Ishikawa (cell line): ENCODE measurements at regions not wholly inside any gene's neighbourhood (a gene's known extent, or its start where the extent isn't known, plus 50 kb on each side); places are given as distances from the start of the nearest gene placed in this dataset.

Source experiments
- CEBPB ChIP-seq: IDR thresholded peaks from 2 replicates; pipeline ENCODE4 v1.6.1; 2012
- CREB1 ChIP-seq: IDR thresholded peaks from 2 replicates; pipeline ENCODE4 v1.6.1; 2012; ENCODE audit warnings: low read depth
- EGR1 ChIP-seq: IDR thresholded peaks from 2 replicates; pipeline ENCODE4 v1.6.1; 2012
- EP300 ChIP-seq: IDR thresholded peaks from 2 replicates; pipeline ENCODE4 v1.6.1; 2012; ENCODE audit warnings: borderline replicate concordance
- FOXM1 ChIP-seq: IDR thresholded peaks from 2 replicates; pipeline ENCODE4 v1.6.1; 2012; ENCODE audit warnings: low read depth, borderline replicate concordance
- NFIC ChIP-seq: IDR thresholded peaks from 2 replicates; pipeline ENCODE4 v1.6.1; 2012
- RAD21 ChIP-seq: IDR thresholded peaks from 2 replicates; pipeline ENCODE4 v1.6.1; 2012; ENCODE audit warnings: low read depth
- TAF1 ChIP-seq: IDR thresholded peaks from 2 replicates; pipeline ENCODE4 v1.6.1; 2012; ENCODE audit warnings: low read depth, mild to moderate bottlenecking
- TCF12 ChIP-seq: IDR thresholded peaks from 2 replicates; pipeline ENCODE4 v1.6.1; 2012; ENCODE audit warnings: low read depth
- TEAD4 ChIP-seq: IDR thresholded peaks from 2 replicates; pipeline ENCODE4 v1.6.1; 2012
- YY1 ChIP-seq: IDR thresholded peaks from 2 replicates; pipeline ENCODE4 v1.6.1; 2012; ENCODE audit warnings: low read depth
- ZBTB7A ChIP-seq: IDR thresholded peaks from 2 replicates; pipeline ENCODE4 v1.6.1; 2012; ENCODE audit warnings: low read depth
- TF ChIP-seq, protein P1 (sequence below): IDR thresholded peaks from 2 replicates; pipeline ENCODE4 v1.6.1; 2012
- TF ChIP-seq, protein P2 (sequence below): IDR thresholded peaks from 2 replicates; pipeline ENCODE4 v1.6.1; 2012; ENCODE audit warnings: low read depth, mild to moderate bottlenecking
- TF ChIP-seq, protein P3 (sequence below): IDR thresholded peaks from 2 replicates; pipeline ENCODE4 v1.6.1; 2012

GRCh38 chr13:84684804-84685203 lies 802.5 kb upstream of the SLITRK1 start:
- no peak for TF ChIP-seq ZBTB7A
- no peak for TF ChIP-seq EGR1
- TF ChIP-seq, protein P1, sequence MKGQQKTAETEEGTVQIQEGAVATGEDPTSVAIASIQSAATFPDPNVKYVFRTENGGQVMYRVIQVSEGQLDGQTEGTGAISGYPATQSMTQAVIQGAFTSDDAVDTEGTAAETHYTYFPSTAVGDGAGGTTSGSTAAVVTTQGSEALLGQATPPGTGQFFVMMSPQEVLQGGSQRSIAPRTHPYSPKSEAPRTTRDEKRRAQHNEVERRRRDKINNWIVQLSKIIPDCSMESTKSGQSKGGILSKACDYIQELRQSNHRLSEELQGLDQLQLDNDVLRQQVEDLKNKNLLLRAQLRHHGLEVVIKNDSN: no peak
- no peak for TF ChIP-seq YY1
- no peak for TF ChIP-seq TCF12
- no peak for TF ChIP-seq CEBPB
- TF ChIP-seq EP300: no peak
- no peak for TF ChIP-seq NFIC
- TF ChIP-seq TEAD4: no peak

GRCh38 chr13:84684048-84684662 lies 801.9 kb upstream of the SLITRK1 start:
- TF ChIP-seq EGR1 (no peak), TAF1 (no peak), FOXM1 (no peak), TEAD4 (no peak), ZBTB7A (no peak), NFIC (no peak), EP300 (no peak), RAD21 (no peak), CEBPB (no peak), CREB1 (no peak), YY1 (no peak), TCF12 (no peak)
- TF ChIP-seq, protein P2, sequence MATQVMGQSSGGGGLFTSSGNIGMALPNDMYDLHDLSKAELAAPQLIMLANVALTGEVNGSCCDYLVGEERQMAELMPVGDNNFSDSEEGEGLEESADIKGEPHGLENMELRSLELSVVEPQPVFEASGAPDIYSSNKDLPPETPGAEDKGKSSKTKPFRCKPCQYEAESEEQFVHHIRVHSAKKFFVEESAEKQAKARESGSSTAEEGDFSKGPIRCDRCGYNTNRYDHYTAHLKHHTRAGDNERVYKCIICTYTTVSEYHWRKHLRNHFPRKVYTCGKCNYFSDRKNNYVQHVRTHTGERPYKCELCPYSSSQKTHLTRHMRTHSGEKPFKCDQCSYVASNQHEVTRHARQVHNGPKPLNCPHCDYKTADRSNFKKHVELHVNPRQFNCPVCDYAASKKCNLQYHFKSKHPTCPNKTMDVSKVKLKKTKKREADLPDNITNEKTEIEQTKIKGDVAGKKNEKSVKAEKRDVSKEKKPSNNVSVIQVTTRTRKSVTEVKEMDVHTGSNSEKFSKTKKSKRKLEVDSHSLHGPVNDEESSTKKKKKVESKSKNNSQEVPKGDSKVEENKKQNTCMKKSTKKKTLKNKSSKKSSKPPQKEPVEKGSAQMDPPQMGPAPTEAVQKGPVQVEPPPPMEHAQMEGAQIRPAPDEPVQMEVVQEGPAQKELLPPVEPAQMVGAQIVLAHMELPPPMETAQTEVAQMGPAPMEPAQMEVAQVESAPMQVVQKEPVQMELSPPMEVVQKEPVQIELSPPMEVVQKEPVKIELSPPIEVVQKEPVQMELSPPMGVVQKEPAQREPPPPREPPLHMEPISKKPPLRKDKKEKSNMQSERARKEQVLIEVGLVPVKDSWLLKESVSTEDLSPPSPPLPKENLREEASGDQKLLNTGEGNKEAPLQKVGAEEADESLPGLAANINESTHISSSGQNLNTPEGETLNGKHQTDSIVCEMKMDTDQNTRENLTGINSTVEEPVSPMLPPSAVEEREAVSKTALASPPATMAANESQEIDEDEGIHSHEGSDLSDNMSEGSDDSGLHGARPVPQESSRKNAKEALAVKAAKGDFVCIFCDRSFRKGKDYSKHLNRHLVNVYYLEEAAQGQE: no peak
- TF ChIP-seq, protein P3, sequence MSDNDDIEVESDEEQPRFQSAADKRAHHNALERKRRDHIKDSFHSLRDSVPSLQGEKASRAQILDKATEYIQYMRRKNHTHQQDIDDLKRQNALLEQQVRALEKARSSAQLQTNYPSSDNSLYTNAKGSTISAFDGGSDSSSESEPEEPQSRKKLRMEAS: no peak
- TF ChIP-seq, protein P1: no peak

GRCh38 chr13:84683448-84683847 lies 801.2 kb upstream of the SLITRK1 start:
- TF ChIP-seq NFIC (no peak), CREB1 (no peak), CEBPB (no peak), RAD21 (no peak), TAF1 (no peak), EGR1 (no peak), TCF12 (no peak), FOXM1 (no peak), TEAD4 (no peak), ZBTB7A (no peak), EP300 (no peak), YY1 (no peak)
- TF ChIP-seq, protein P1: no peak
- TF ChIP-seq, protein P2: no peak
- TF ChIP-seq, protein P3: no peak

- TF ChIP-seq TAF1 (no peak), ZBTB7A (no peak), FOXM1 (no peak), EP300 (no peak), YY1 (no peak)
- TF ChIP-seq, protein P1: no peak
These were observed 795.6 kb upstream of the SLITRK1 start for GRCh38 chr13:84677836-84678235.

DNA sequence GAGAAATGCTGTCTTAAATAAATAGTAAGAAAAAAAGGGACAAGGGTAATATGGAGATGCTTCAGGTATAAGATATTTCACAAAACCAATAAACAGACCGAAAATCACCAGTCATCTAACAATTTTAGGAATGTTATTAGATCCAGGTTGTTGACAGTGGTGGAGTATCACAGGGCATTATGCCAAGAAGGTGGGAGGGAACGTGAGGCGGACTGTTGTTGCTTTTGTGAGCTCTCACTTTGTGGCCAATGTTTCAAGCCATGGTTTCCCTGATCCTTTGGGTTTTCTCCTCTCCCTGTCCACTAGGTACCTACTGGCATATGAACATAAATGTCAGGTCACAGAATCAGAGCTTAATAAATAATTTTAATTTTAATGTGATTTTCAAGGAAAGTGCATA lies 790.3 kb upstream of the SLITRK1 start:
- TF ChIP-seq EP300 (no peak), CEBPB (no peak), TAF1 (no peak), NFIC (no peak), EGR1 (no peak), CREB1 (no peak), ZBTB7A (no peak), TEAD4 (no peak), RAD21 (no peak), FOXM1 (no peak), TCF12 (no peak), YY1 (no peak)
- TF ChIP-seq, protein P2: no peak
- TF ChIP-seq, protein P3: no peak
- TF ChIP-seq, protein P1: no peak
